K562 (cell line): ENCODE measurements at regions not wholly inside any gene's neighbourhood (a gene's known extent, or its start where the extent isn't known, plus 50 kb on each side); places are given as distances from the start of the nearest gene placed in this dataset.

Experiments used
- ATAC-seq: fragments of 200-7000 bp; cut with Tn5 transposase; 3 replicates; pipeline ENCODE4 v1.9.1; 2020; ENCODE audit warnings: moderate library complexity
- BruUV-seq: library from RNA; stranded (reverse); fragments of 400-500 nt; replicated peaks from 2 replicates; lab custom pipeline; 2021; lab: Mats Ljungman, UMichigan
- CTCF ChIA-PET: fragments of 300-600 bp; formaldehyde crosslinking; extraction: SDS; loops from one replicate; lab custom pipeline; 2021; ENCODE audit warnings: low intra/inter-chr PET ratio; lab: Yijun Ruan, JAX
- POLR2A ChIA-PET: fragments of 300-600, 350-650 bp; sonication (Branson Sonifier 250); formaldehyde crosslinking; extraction: SDS; loops from one replicate; lab custom pipeline; 2021; ENCODE audit warnings: antibody characterized with exemption, inconsistent platforms; lab: Yijun Ruan, JAX
- DNase-seq, 4 experiments: peaks; one replicate each; pipeline versions ENCODE4 v3.0.0 to v3.0.0-alpha.2; 2011 to 2018; ENCODE audit warnings: low spot score in 3 of 4, mixed read lengths in 3 of 4; ENCODE audit errors: extremely low read depth in 1 of 4
- FAIRE-seq: peaks from 2 replicates; lab custom pipeline; 2011; peaks lifted over from hg19 to GRCh38; lab: Jason Lieb, UNC
- H2AFZ ChIP-seq: 2 replicates; pipeline ENCODE4 v1.6.0; 2011; ENCODE audit warnings: low read depth, low read length, control low read depth, inconsistent platforms
- H3K27ac ChIP-seq: fragments of 200-600 bp; 3 replicates; pipeline ENCODE4 v1.8.0; 2011; ENCODE audit warnings: low read depth, mild to moderate bottlenecking, control low read depth, inconsistent platforms, low read length, moderate library complexity, mixed read lengths; ENCODE audit errors: extremely low read depth
- H3K27me3 ChIP-seq, 2 experiments: fragments of 300-600 bp in 1 of 2; 2 replicates in 1 of 2; 3 replicates in 1 of 2; pipeline versions ENCODE4 v1.6.0 to v1.8.0; 2011; ENCODE audit warnings: inconsistent platforms in 2 of 2, low read length in 2 of 2, mild to moderate bottlenecking in 1 of 2, mixed read lengths in 1 of 2, moderate library complexity in 1 of 2; ENCODE audit not compliant: control insufficient read depth in 2 of 2, insufficient read depth in 2 of 2
- H3K36me3 ChIP-seq: fragments of 300-600 bp; 3 replicates; pipeline ENCODE4 v1.8.0; 2011; ENCODE audit warnings: mild to moderate bottlenecking, low read length, inconsistent platforms; ENCODE audit not compliant: control insufficient read depth, insufficient read depth
- H3K4me1 ChIP-seq, 2 experiments: fragments of 200-600 bp in 1 of 2; replicated peaks in 1 of 2; 2 replicates in 1 of 2; 3 replicates in 1 of 2; pipeline versions ENCODE4 v1.5.1 to v1.8.0; 2011; ENCODE audit warnings: inconsistent platforms in 2 of 2, low read length in 2 of 2, mild to moderate bottlenecking in 1 of 2, mixed read lengths in 1 of 2, moderate library complexity in 1 of 2; ENCODE audit not compliant: control insufficient read depth in 2 of 2, insufficient read depth in 2 of 2
- H3K4me2 ChIP-seq: 2 replicates; pipeline ENCODE4 v1.6.1; 2011; ENCODE audit warnings: low read length, control low read depth, inconsistent platforms, mixed read lengths; ENCODE audit not compliant: insufficient read depth
- H3K4me3 ChIP-seq: fragments of 200-600 bp; sonication (generic), shearing (Covaris generic); 2 replicates; pipeline ENCODE4 v1.5.1; 2016; ENCODE audit warnings: control low read depth, inconsistent platforms
- H3K79me2 ChIP-seq: fragments of 200-600 bp; 3 replicates; pipeline ENCODE4 v1.8.0; 2011; ENCODE audit warnings: low read length, inconsistent platforms; ENCODE audit not compliant: control insufficient read depth, insufficient read depth
- H3K9ac ChIP-seq, 2 experiments: 2 replicates each; pipeline versions ENCODE4 v1.6.0 to v1.6.1; 2011; ENCODE audit warnings: low read depth in 2 of 2, low read length in 2 of 2, control low read depth in 1 of 2, inconsistent platforms in 1 of 2, mild to moderate bottlenecking in 1 of 2, mixed read lengths in 1 of 2; ENCODE audit not compliant: insufficient read depth in 1 of 2
- H3K9me1 ChIP-seq: one replicate; pipeline ENCODE4 v1.6.0; 2011; ENCODE audit warnings: inconsistent platforms, mild to moderate bottlenecking, low read length, moderate library complexity; ENCODE audit not compliant: control insufficient read depth, insufficient read depth
- H3K9me3 ChIP-seq: replicated peaks from 2 replicates; pipeline ENCODE4 v1.5.1; 2011; ENCODE audit warnings: low read depth, low read length, inconsistent platforms; ENCODE audit not compliant: control insufficient read depth, insufficient read depth
- H4K20me1 ChIP-seq: replicated peaks from 2 replicates; pipeline ENCODE4 v1.6.1; 2011; ENCODE audit warnings: low read length, inconsistent platforms, mixed read lengths; ENCODE audit not compliant: control insufficient read depth, insufficient read depth
- ATF7 ChIP-seq: fragments of 450-650 bp; IDR thresholded peaks from 2 replicates; pipeline ENCODE4 v1.7.1; 2014; ENCODE audit warnings: mild to moderate bottlenecking, moderate library complexity
- BACH1 ChIP-seq: fragments of 200-800 bp; sonication (Bioruptor generic); IDR thresholded peaks from 2 replicates; pipeline ENCODE4 v1.6.1; 2016; ENCODE audit warnings: missing genetic modification characterization, missing compliant biosample characterization
- CCAR2 ChIP-seq: fragments of 200-400 bp; formaldehyde crosslinking; IDR thresholded peaks from 2 replicates; pipeline ENCODE4 v1.6.1; 2017; ENCODE audit warnings: mild to moderate bottlenecking, low read depth, low read length
- CHD4 ChIP-seq: fragments of 200-600 bp; sonication (generic); IDR thresholded peaks from 3 replicates; pipeline ENCODE4 v1.6.1; 2012; ENCODE audit warnings: low read depth, mild to moderate bottlenecking, mixed read lengths, low read length, inconsistent platforms; ENCODE audit not compliant: insufficient read depth, insufficient replicate concordance, poor library complexity, severe bottlenecking
- NCOR1 ChIP-seq: fragments of 450-650 bp; IDR thresholded peaks from 2 replicates; pipeline ENCODE4 v1.6.1; 2016; ENCODE audit warnings: mild to moderate bottlenecking, moderate library complexity
- NFE2L1 ChIP-seq: fragments of 450-650 bp; IDR thresholded peaks from 2 replicates; pipeline ENCODE4 v1.6.1; 2016; ENCODE audit warnings: missing genetic modification characterization, low read depth, mild to moderate bottlenecking, missing compliant biosample characterization, moderate library complexity, borderline replicate concordance
- NFYB ChIP-seq: IDR thresholded peaks from 2 replicates; pipeline ENCODE4 v1.6.1; 2011; ENCODE audit warnings: mild to moderate bottlenecking, moderate library complexity; ENCODE audit not compliant: insufficient read length; ENCODE audit errors: extremely low read depth
- SUPT5H ChIP-seq: fragments of 450-650 bp; IDR thresholded peaks from 2 replicates; pipeline ENCODE4 v1.6.1; 2016
- ZNF311 ChIP-seq: fragments of 250-450 bp; sonication (Bioruptor Pico); IDR thresholded peaks from 2 replicates; pipeline ENCODE4 v1.4.0; 2020; ENCODE audit warnings: mild to moderate bottlenecking, moderate library complexity
- ZNF699 ChIP-seq: fragments of 250-450 bp; sonication (Bioruptor Pico); IDR thresholded peaks from 2 replicates; pipeline ENCODE4 v1.8.0; 2021; ENCODE audit warnings: mild to moderate bottlenecking, moderate library complexity; ENCODE audit not compliant: insufficient replicate concordance
- WGBS: fragments of 100-300 bp; shearing (Covaris generic); methylation state at CpG from one replicate; pipeline ENCODE4 v1.1.6; 2016; ENCODE audit warnings: low coverage, mixed read lengths; ENCODE audit not compliant: insufficient coverage; ENCODE audit errors: missing lambda C conversion rate; 5-methylcytosine and 5-hydroxymethylcytosine counted together
- in situ Hi-C: fragments of 300-500 bp; cut with MboI; formaldehyde crosslinking; loops from 4 replicates; pipeline ENCODE4 v1.15.0; 2018; ENCODE audit warnings: inconsistent platforms, mixed read lengths
- intact Hi-C: fragments of 100-400 bp; cut with micrococcal nuclease; formaldehyde crosslinking; loops from 2 replicates; pipeline ENCODE4 v1.14.2; 2022

GRCh38 chr11:109814824-109815223, 278.4 kb upstream of the ZC3H12C start (continued):
- no peak for TF ChIP-seq NCOR1

GRCh38 chr11:109815500-109816150, 277.6 kb upstream of the ZC3H12C start:
- Histone ChIP-seq H3K9me1 (no peaks in the 10 kb centered on the region), H3K4me3 (no peak overlapping the region), H3K9ac (no peak overlapping the region), H3K9me3 (no peaks in the 10 kb centered on the region), H3K36me3 (no peaks in the 10 kb centered on the region), H3K4me1 (no peaks in the 10 kb centered on the region), H3K4me2 (no peak overlapping the region), H3K79me2 (no peaks in the 10 kb centered on the region), H2AFZ (no peak overlapping the region), H4K20me1 (no peaks in the 10 kb centered on the region), H3K27me3 (no peaks in the 10 kb centered on the region), H3K27ac (no peak overlapping the region)
- FAIRE-seq: no peak
- intact Hi-C loops (no loop called here), in situ Hi-C loops (no loop called here)
- no peak for ATAC-seq
- TF ChIP-seq CCAR2: no peak
- no peak for TF ChIP-seq SUPT5H
- no peak for DNase-seq
- ChIA-PET CTCF (no interaction called here), POLR2A (interaction anchor here (0.6 kb wide), 1 partner anchor 10 kb away, joined by 3 read pairs; no protein-coding TSS in a partner anchor)
- BruUV-seq: no TSS peak
- 3% methylated on average over 4 of the region's 4 CpGs for WGBS

GRCh38 chr11:109818290-109818689, 274.9 kb upstream of the ZC3H12C start:
- BruUV-seq: no TSS peak
- Histone ChIP-seq H3K9me3 (no peaks in the 10 kb centered on the region), H3K4me1 (no peaks in the 10 kb centered on the region), H3K4me3 (no peak overlapping the region), H4K20me1 (no peaks in the 10 kb centered on the region), H3K79me2 (no peaks in the 10 kb centered on the region), H2AFZ (no peak overlapping the region), H3K4me2 (no peak overlapping the region), H3K27me3 (no peaks in the 10 kb centered on the region), H3K36me3 (no peaks in the 10 kb centered on the region), H3K9ac (no peak overlapping the region), H3K9me1 (no peaks in the 10 kb centered on the region), H3K27ac (no peak overlapping the region)
- 6% methylated on average over 9 of the region's 10 CpGs for WGBS
- TF ChIP-seq ZNF311: no peak
- no peak for TF ChIP-seq BACH1 (tag)
- no peak for TF ChIP-seq NFE2L1 (tag)
- no peak for TF ChIP-seq ZNF699 (CRISPR knock-in tag)
- TF ChIP-seq CHD4: no peak
- TF ChIP-seq NFYB: no peak
- no peak for TF ChIP-seq ATF7
- DNase-seq: no peak
- FAIRE-seq: no peak
- POLR2A ChIA-PET: no interaction called here
- no peak for ATAC-seq
- intact Hi-C loops: no loop called here
- CTCF ChIA-PET: no interaction called here
- in situ Hi-C loops: no loop called here
